GM12872 (cell line): ENCODE measurements at regions not wholly inside any gene's neighbourhood (a gene's known extent, or its start where the extent isn't known, plus 50 kb on each side); places are given as distances from the start of the nearest gene placed in this dataset.

ENCODE experiments used
- TF ChIP-seq, protein P1 (sequence below): IDR thresholded peaks from 3 replicates; pipeline ENCODE4 v1.5.1; 2011; ENCODE audit warnings: low read depth, mild to moderate bottlenecking, low read length, moderate library complexity; ENCODE audit not compliant: insufficient read depth

DNA sequence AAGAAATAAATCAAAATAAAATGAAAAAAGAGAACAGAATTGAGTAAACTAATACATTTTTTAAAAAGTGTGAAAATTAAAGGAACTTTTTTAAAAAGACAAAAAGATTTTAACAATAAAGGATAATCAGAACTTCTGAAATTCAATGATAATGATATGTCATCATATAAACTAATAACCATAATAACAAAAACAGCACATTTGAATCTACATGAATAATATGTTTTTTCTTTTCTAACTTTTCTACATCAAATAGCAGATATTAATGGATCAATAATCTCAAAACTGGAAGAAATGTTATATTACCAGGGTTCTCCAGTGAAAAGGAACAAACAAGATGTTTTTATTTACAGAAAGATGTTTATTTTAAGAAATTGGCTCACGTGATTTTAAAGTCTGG is 903.3 kb upstream of the MIR17HG start:
- TF ChIP-seq, protein P1, sequence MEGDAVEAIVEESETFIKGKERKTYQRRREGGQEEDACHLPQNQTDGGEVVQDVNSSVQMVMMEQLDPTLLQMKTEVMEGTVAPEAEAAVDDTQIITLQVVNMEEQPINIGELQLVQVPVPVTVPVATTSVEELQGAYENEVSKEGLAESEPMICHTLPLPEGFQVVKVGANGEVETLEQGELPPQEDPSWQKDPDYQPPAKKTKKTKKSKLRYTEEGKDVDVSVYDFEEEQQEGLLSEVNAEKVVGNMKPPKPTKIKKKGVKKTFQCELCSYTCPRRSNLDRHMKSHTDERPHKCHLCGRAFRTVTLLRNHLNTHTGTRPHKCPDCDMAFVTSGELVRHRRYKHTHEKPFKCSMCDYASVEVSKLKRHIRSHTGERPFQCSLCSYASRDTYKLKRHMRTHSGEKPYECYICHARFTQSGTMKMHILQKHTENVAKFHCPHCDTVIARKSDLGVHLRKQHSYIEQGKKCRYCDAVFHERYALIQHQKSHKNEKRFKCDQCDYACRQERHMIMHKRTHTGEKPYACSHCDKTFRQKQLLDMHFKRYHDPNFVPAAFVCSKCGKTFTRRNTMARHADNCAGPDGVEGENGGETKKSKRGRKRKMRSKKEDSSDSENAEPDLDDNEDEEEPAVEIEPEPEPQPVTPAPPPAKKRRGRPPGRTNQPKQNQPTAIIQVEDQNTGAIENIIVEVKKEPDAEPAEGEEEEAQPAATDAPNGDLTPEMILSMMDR = no peak

DNA sequence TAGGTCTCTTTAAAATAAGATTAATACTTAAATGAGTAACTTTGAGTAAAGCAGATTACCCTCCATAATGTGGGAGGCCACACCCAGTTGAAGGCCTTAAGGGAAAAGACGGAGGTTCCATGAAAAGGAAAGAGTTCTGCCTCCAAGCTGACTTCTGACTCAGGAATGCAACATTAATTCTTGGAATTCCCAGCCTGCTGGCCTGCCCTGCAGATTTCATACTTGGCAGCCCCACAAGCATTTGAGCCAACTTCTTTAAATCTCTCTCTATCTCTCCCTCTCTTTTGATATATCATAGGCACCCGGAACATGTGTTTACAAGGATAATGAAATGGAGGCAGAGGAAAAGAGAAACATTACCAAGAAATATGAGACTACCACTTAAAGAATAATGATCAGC is 902.3 kb upstream of the MIR17HG start:
- TF ChIP-seq, protein P1 = no peak

DNA sequence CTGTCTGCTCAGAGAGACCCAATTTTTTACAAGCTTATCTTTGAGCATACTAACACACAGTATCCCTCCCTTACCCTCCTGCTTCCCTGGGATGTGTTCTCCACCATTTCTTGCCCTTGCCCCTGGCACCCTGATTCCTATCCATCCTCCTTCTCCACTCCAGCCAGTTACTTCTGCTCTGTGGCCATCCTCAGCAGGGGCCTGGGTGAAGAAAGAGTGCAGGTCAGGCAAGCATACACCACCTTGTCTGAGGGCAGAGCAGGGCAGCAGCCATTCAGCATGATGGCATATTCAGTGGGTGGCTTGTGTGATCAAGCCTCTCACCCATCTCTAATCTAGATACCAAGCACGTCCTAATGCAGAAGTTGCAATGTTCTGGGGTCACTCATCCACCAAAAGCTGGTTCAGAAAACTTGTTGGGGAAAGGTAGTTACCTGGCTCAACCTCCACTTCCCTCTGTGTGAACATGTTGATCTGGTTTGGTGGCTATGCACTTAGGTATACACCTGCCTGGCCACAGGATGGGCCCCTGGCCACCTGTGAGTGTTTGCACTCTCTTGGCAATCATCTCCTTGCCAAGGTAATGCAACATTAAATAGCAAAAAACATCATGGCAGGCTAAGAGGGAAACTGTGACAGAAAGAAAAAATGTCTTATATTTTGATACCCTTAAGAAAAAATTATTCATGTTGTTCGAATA is 900.3 kb upstream of the MIR17HG start:
- TF ChIP-seq, protein P1 = no peak

DNA sequence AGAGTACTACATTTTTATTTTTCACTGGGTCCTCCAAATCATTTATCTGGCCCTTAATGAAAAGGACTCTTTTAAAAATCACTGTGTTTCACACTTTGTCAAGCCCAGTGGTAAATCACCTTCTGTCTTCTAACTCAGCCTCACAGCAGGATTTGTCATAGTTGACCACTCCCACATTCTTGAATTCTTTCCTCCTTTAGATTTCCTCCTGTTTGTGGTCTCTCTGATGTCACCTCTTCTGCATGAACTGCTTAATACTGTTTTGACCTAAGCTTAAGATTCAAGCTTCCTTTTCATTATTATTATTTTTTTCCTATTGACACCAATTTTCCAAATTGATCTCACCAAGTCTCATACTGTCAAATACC is 899.8 kb upstream of the MIR17HG start:
- TF ChIP-seq, protein P1 = no peak

DNA sequence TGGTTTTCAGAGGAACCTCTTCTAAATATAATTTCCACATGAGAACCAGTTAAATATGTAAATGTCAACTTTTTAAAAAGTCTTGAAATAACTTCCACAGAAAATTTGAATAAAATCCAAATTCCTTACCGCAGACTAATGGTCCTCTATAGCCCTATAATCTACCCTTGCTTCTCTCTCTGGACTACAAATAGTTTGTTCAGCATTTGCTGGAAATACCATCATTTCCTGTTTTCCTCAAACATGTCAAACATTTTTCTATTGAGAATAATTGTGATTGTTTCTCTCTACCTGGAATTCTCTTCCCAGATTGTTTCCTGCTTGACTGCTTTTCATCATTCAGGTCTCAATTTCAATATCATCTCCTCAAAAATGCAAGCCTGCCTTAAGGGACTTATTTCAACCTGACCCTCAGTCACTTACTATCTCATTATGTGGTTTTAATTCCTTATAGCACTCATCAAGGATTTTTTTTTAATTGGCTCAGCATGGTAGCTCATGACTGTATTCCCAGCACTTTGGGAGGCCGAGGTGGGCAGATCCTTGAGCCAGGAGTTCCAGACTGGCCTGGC is 898.9 kb upstream of the MIR17HG start:
- TF ChIP-seq, protein P1 = no peak

DNA sequence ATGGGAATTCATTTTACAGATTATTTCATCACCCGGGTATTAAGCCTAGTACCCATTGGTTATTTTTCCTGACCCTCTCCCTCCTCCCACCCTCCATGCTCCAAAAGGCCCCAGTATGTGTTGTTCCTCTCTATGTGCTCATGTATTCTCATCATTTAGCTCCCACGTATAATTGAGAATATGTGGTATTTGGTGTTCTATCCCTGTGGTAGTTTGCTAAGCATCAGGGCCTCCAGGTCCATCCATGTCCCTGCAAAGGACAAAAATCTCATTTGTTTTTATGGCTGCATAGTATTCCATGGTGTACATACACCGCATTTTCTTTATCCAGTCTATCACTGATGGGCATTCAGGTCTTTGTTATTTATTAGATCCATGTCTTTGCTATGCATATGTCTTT is 894.1 kb upstream of the MIR17HG start:
- TF ChIP-seq, protein P1 = no peak

DNA sequence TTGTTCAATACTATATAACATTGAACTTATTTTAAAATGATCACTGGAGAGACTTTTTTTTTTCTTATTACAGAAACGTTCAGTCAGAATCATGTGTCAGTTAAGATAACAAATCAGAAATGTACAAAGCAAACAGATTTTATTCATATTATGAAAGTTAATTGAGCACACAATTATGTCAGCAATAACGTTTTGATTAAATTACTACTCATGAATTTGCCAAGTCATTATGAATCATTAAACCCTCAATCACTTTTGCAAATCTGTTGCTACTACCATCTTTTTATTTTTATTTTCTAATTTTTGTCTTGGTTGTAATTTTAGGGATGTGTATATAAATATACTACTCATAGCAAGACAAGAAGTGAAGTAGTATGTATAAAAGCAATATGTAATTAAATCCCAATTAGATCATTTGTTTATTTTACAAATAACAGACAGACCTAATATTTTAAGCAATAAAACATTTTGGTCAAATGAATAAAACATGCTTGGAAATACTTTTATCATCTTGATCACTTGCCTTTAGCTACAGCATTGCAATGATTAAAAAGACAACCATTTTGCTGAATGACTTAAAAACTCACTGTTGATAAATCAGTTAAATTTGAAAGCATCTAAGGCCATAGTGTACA is 893.4 kb upstream of the MIR17HG start:
- TF ChIP-seq, protein P1 = no peak
